SU-DHL-6 (cell line): ENCODE measurements at regions not wholly inside any gene's neighbourhood (a gene's known extent, or its start where the extent isn't known, plus 50 kb on each side); places are given as distances from the start of the nearest gene placed in this dataset.

Source experiments
- H2AFZ ChIP-seq: fragments of 200-600 bp; sonication (generic); 2 replicates; pipeline ENCODE4 v1.6.1; 2014; ENCODE audit warnings: low read depth, mild to moderate bottlenecking, moderate library complexity, mixed read lengths, antibody characterized with exemption, low read length; ENCODE audit not compliant: severe bottlenecking
- H3F3A ChIP-seq: fragments of 200-600 bp; shearing (Covaris generic); 2 replicates; pipeline ENCODE4 v1.6.0; 2016; ENCODE audit warnings: antibody characterized with exemption, mild to moderate bottlenecking; ENCODE audit not compliant: insufficient read depth
- H3K27ac ChIP-seq: fragments of 200-600 bp; sonication (generic); 2 replicates; pipeline ENCODE4 v1.5.1; 2016; ENCODE audit warnings: low read depth, mild to moderate bottlenecking, low read length, moderate library complexity, mixed read lengths
- H3K27me3 ChIP-seq: fragments of 200-600 bp; sonication (generic), shearing (Covaris generic); 2 replicates; pipeline ENCODE4 v1.6.0; 2014; ENCODE audit warnings: mild to moderate bottlenecking, low read length
- H3K36me3 ChIP-seq: fragments of 200-600 bp; sonication (generic); 2 replicates; pipeline ENCODE4 v1.6.1; 2014; ENCODE audit warnings: mild to moderate bottlenecking, low read length, mixed read lengths
- H3K4me2 ChIP-seq: fragments of 300-600, 200-600 bp; shearing (Covaris generic), sonication (generic); 2 replicates; pipeline ENCODE4 v1.6.0; 2014; ENCODE audit warnings: low read length, low read depth, mild to moderate bottlenecking; ENCODE audit not compliant: poor library complexity, severe bottlenecking
- H3K4me3 ChIP-seq: fragments of 200-600 bp; sonication (generic); 2 replicates; pipeline ENCODE4 v1.5.1; 2014; ENCODE audit warnings: antibody characterized with exemption, low read length, mild to moderate bottlenecking, mixed read lengths; ENCODE audit not compliant: insufficient read depth, poor library complexity, severe bottlenecking
- H3K79me2 ChIP-seq: fragments of 200-600 bp; sonication (generic); 2 replicates; pipeline ENCODE4 v1.6.1; 2014; ENCODE audit warnings: mild to moderate bottlenecking, low read length, moderate library complexity; ENCODE audit not compliant: insufficient read depth
- H3K9ac ChIP-seq: fragments of 200-600 bp; sonication (generic); 2 replicates; pipeline ENCODE4 v1.7.0; 2014; ENCODE audit warnings: mild to moderate bottlenecking, low read length
- H3K9me2 ChIP-seq: fragments of 200-600 bp; sonication (generic); replicated peaks from 2 replicates; pipeline ENCODE4 v1.6.1; 2014; ENCODE audit warnings: low read length; ENCODE audit not compliant: insufficient read depth
- H3K9me3 ChIP-seq: fragments of 200-600 bp; sonication (generic); 2 replicates; pipeline ENCODE4 v1.6.1; 2014; ENCODE audit warnings: low read length, mixed read lengths; ENCODE audit not compliant: insufficient read depth
- H4K20me1 ChIP-seq: fragments of 200-600 bp; sonication (generic); 2 replicates; pipeline ENCODE4 v1.6.1; 2014; ENCODE audit warnings: low read depth, mild to moderate bottlenecking, antibody characterized with exemption, low read length, moderate library complexity, mixed read lengths
- EZH2phosphoT487 ChIP-seq: fragments of 200-600 bp; sonication (generic), shearing (Covaris generic); conservative IDR thresholded peaks from 2 replicates; pipeline ENCODE4 v1.6.1; 2018; ENCODE audit warnings: mild to moderate bottlenecking, antibody characterized with exemption, low read length, moderate library complexity, mixed read lengths
- TF ChIP-seq, protein P1 (sequence below): fragments of 200-600 bp; sonication (generic); IDR thresholded peaks from one replicate; pipeline ENCODE4 v1.5.1; 2017; ENCODE audit warnings: antibody characterized with exemption, mild to moderate bottlenecking, low read length, moderate library complexity; ENCODE audit not compliant: insufficient read depth, poor library complexity, severe bottlenecking

DNA sequence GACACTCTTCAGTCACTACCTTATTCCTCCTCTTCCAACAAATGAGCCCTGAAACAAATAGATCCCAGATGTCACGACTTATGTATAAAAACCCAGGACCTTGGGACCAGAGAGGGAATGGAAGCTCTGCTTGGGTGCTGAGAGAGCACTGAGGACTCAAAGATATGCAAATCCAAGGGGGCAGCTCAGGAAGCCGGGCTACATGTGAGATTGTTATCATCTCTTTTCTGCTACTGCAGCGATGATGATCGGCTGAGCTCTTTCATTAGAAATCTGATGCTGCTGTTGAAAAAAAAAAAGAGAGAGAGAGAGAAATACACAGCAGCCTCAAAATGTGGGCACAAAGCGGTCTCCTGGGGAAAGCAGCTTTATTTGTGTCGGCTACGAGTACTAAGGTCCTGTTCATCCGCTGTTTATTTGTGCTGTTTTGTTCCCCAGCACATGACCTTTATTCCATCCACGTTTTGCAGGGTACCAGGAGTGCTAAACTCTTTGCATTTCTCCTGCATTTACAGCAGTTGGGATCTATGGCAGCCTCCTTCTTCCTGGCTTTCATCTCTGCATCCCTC, 120.2 kb downstream of the TRIM29 start:
- H3K4me3 ChIP-seq = no peak overlapping the region
- no peak overlapping the region for H2AFZ ChIP-seq
- no peaks in the 10 kb centered on the region for H4K20me1 ChIP-seq
- no peaks in the 10 kb centered on the region for H3K9me2 ChIP-seq
- no peaks in the 10 kb centered on the region for H3K9me3 ChIP-seq
- H3K79me2 ChIP-seq = no peaks in the 10 kb centered on the region
- no peak overlapping the region for H3K27ac ChIP-seq
- no peak for TF ChIP-seq EZH2phosphoT487
- TF ChIP-seq, protein P1, sequence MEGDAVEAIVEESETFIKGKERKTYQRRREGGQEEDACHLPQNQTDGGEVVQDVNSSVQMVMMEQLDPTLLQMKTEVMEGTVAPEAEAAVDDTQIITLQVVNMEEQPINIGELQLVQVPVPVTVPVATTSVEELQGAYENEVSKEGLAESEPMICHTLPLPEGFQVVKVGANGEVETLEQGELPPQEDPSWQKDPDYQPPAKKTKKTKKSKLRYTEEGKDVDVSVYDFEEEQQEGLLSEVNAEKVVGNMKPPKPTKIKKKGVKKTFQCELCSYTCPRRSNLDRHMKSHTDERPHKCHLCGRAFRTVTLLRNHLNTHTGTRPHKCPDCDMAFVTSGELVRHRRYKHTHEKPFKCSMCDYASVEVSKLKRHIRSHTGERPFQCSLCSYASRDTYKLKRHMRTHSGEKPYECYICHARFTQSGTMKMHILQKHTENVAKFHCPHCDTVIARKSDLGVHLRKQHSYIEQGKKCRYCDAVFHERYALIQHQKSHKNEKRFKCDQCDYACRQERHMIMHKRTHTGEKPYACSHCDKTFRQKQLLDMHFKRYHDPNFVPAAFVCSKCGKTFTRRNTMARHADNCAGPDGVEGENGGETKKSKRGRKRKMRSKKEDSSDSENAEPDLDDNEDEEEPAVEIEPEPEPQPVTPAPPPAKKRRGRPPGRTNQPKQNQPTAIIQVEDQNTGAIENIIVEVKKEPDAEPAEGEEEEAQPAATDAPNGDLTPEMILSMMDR = no peak
- H3K36me3 ChIP-seq = no peaks in the 10 kb centered on the region
- no peak overlapping the region for H3K9ac ChIP-seq
- H3K4me2 ChIP-seq = no peak overlapping the region
- H3F3A ChIP-seq = no peaks in the 10 kb centered on the region
- H3K27me3 ChIP-seq = no peaks in the 10 kb centered on the region

DNA sequence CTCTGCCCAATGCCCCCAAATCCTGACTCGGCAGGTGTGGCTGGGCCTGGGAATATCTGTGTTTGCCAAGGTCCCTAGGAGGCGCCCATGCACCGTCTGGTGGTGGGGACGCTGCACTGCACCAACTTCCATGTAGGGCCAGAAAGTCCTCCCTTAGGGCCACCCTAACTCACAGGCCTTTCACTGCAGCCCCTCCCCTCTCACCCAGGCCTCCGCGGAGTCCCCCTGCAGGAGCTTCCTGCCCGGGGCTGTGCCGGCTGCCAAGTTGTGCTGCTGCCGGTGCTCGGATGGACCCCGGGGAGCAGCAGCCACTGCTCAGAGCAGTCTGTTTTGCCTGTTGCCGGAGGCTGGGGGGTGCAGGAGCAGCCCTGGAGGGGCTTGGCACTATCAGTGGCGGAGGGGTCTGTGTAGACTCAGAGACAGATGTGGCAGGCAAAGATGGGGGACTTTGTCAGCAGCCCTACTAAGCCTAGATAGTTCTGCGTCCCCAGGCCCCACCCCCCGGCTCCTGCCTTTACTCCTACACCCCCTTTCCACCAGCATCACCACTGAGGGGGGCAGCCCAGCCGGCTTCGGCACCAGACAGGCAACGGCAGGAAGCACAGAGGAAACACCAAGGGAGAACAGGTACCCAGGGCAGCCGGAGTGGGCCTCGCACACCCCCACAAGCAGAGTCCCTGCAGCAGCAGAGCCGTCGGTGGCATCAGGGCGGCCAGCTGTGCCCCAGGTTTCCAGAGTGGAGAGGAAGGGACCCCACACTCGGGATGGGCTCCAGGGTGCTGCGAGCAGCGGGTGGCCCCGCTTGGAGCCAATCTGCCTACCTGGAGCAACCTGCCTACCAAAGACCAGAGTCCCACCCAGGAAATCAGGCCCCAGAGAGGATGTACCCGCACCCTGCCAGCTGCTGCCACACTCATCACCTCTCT, 124.3 kb downstream of the TRIM29 start:
- Histone ChIP-seq H2AFZ (no peak overlapping the region), H3K36me3 (no peaks in the 10 kb centered on the region), H3K9ac (no peak overlapping the region), H3F3A (no peaks in the 10 kb centered on the region), H3K4me2 (no peak overlapping the region), H3K27me3 (peaks cover 3% of the 10 kb centered on the region; the same call in 1 of the 2 replicates), H3K9me2 (no peaks in the 10 kb centered on the region), H3K9me3 (no peaks in the 10 kb centered on the region), H4K20me1 (no peaks in the 10 kb centered on the region), H3K79me2 (no peaks in the 10 kb centered on the region), H3K4me3 (no peak overlapping the region), H3K27ac (no peak overlapping the region)
- TF ChIP-seq, protein P1 = no peak
- no peak for TF ChIP-seq EZH2phosphoT487

DNA sequence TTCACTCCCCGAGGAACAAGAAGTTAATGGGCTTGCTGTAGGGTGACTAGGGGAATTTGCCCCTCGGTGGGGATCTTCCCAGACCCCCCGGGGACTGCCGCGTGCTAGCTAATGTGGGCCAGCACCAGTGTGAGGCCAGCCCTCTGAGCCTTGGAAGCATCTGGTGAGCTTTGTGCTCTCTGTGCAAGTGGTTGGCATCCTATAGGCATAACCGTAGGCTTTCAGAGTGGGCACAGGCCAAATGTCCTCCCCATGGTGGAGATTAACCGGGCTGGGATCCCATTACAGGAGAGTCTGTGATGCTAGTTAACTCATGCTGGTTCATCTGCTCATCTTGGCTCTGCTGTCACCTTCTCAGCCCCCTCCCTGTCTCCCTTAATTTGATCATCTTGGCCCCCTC, 125.7 kb downstream of the TRIM29 start:
- Histone ChIP-seq H3K36me3 (no peaks in the 10 kb centered on the region), H3K9me2 (no peaks in the 10 kb centered on the region), H3K79me2 (no peaks in the 10 kb centered on the region), H3K27me3 (peaks cover 3% of the 10 kb centered on the region; the same call in 1 of the 2 replicates), H2AFZ (no peak overlapping the region), H3K4me2 (no peak overlapping the region), H3K9me3 (no peaks in the 10 kb centered on the region), H3K27ac (no peak overlapping the region), H3K9ac (no peak overlapping the region), H4K20me1 (no peaks in the 10 kb centered on the region), H3F3A (no peaks in the 10 kb centered on the region), H3K4me3 (no peak overlapping the region)
- no peak for TF ChIP-seq EZH2phosphoT487
- TF ChIP-seq, protein P1 = no peak
